CD4-positive, alpha-beta T cell (primary cell): ENCODE measurements at regions not wholly inside any gene's neighbourhood (a gene's known extent, or its start where the extent isn't known, plus 50 kb on each side); places are given as distances from the start of the nearest gene placed in this dataset.

Experiments
- ATAC-seq: fragments of 200-7000 bp; cut with Tn5 transposase; one replicate; pipeline ENCODE4 v1.10.0; 2022; ENCODE audit warnings: mild to moderate bottlenecking; ENCODE audit not compliant: poor library complexity
- CTCF ChIA-PET: fragments of 350-600 bp; sonication (Branson Sonifier 250); formaldehyde crosslinking; loops from one replicate; lab custom pipeline; 2021; ENCODE audit warnings: antibody characterized with exemption, inconsistent platforms; lab: Charles Lee
- POLR2A ChIA-PET: fragments of 350-600 bp; sonication (Branson Sonifier 250); formaldehyde crosslinking; loops from one replicate; lab custom pipeline; 2021; ENCODE audit warnings: antibody characterized with exemption, inconsistent platforms; lab: Charles Lee
- DNase-seq, 14 experiments: peaks; one replicate each; pipeline ENCODE4 v3.0.0-alpha.2; 2013 to 2020; ENCODE audit warnings: mixed read lengths in 2 of 14
- H3K27ac ChIP-seq, 2 donors: one replicate each; pipeline versions ENCODE4 v1.5.1 to v1.7.0; 2013; ENCODE audit warnings: low read length in 2 of 2, low read depth in 1 of 2, mild to moderate bottlenecking in 1 of 2
- H3K27me3 ChIP-seq, 2 experiments: 1 replicate in 1 of 2; 2 replicates in 1 of 2; pipeline versions ENCODE4 v1.6.1 to v1.7.0; 2013; ENCODE audit warnings: low read length in 2 of 2, control low read depth in 1 of 2, mild to moderate bottlenecking in 1 of 2, moderate library complexity in 1 of 2; ENCODE audit not compliant: insufficient read depth in 2 of 2, control insufficient read depth in 1 of 2
- H3K36me3 ChIP-seq: one replicate; pipeline ENCODE4 v1.6.1; 2013; ENCODE audit warnings: low read length, control low read depth; ENCODE audit not compliant: insufficient read depth
- H3K4me1 ChIP-seq: one replicate; pipeline ENCODE4 v1.6.1; 2013; ENCODE audit warnings: low read length, control low read depth; ENCODE audit not compliant: insufficient read depth
- H3K4me3 ChIP-seq: one replicate; pipeline ENCODE4 v1.5.1; 2013; ENCODE audit warnings: mild to moderate bottlenecking, low read length, moderate library complexity
- H3K9me3 ChIP-seq, 2 experiments: 1 replicate in 1 of 2; 2 replicates in 1 of 2; pipeline versions ENCODE4 v1.6.1 to v1.7.0; 2013; ENCODE audit warnings: low read length in 2 of 2, mild to moderate bottlenecking in 2 of 2, control low read depth in 1 of 2, moderate library complexity in 1 of 2; ENCODE audit not compliant: control insufficient read depth in 1 of 2, insufficient read depth in 1 of 2
- H3K27ac Mint-ChIP-seq: one replicate; pipeline ENCODE4 v1.8.0; 2020; ENCODE audit warnings: mixed read lengths
- H3K27me3 Mint-ChIP-seq: one replicate; pipeline ENCODE4 v1.8.0; 2021; ENCODE audit warnings: mixed read lengths
- H3K36me3 Mint-ChIP-seq: one replicate; pipeline ENCODE4 v1.8.0; 2021; ENCODE audit warnings: low read depth, mixed read lengths
- H3K4me1 Mint-ChIP-seq: one replicate; pipeline ENCODE4 v1.8.0; 2021; ENCODE audit warnings: low read depth, mixed read lengths
- H3K4me3 Mint-ChIP-seq: one replicate; pipeline ENCODE4 v1.8.0; 2020; ENCODE audit warnings: mild to moderate bottlenecking, mixed read lengths
- H3K9me3 Mint-ChIP-seq: one replicate; pipeline ENCODE4 v1.8.0; 2020; ENCODE audit warnings: mixed read lengths
- CTCF ChIP-seq: fragments of 200-600 bp; IDR thresholded peaks from one replicate; pipeline ENCODE4 v1.8.0; 2022; ENCODE audit warnings: antibody characterized with exemption, mild to moderate bottlenecking
- intact Hi-C, 2 experiments: fragments of 100-400 bp; cut with DNase I in 1 of 2; cut with micrococcal nuclease in 1 of 2; formaldehyde crosslinking; loops; one replicate each; pipeline versions ENCODE4 v1.15.1 to v1.9.0; 2023 to 2025; cut with DNase I, micrococcal nuclease

GRCh38 chr14:45907782-45908181 lies 654.8 kb upstream of the MIS18BP1 start:
- ATAC-seq (no peak), DNase-seq (no peak)
- Mint-ChIP-seq H3K4me1 (no peaks in the 10 kb centered on the region), H3K9me3 (peaks cover 1% of the 10 kb centered on the region), H3K27me3 (no peaks in the 10 kb centered on the region), H3K27ac (no peak overlapping the region), H3K4me3 (no peak overlapping the region), H3K36me3 (no peaks in the 10 kb centered on the region)
- Histone ChIP-seq H3K27ac (no peak overlapping the region), H3K9me3 (peaks cover 0 to 8% of the 10 kb centered on the region in 2 experiments), H3K27me3 (no peaks in the 10 kb centered on the region), H3K36me3 (no peaks in the 10 kb centered on the region), H3K4me1 (no peaks in the 10 kb centered on the region), H3K4me3 (no peak overlapping the region)
- TF ChIP-seq CTCF = no peak
- ChIA-PET CTCF (no interaction called here), POLR2A (no interaction called here)
- intact Hi-C loops = no loop called here

DNA sequence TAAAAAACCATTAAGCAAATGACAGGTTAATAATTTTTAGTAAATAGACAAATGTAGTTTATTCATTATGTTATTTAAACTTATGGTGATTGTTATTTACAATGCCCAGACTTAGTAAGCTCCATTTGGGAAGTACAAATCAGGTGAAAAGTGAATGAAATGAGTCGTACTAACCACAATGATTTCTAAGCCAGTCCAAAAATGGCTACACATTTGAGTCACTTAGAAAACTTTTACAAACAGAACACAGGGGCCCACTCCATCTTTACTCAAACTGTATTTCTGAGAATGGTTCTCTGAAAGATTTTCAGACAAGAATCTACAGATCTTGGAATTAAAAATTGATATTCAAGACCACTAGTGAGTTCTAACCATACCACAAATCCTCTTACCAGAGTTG lies 653.3 kb upstream of the MIS18BP1 start:
- no peaks in the 10 kb centered on the region for H3K27me3 Mint-ChIP-seq
- TF ChIP-seq CTCF = no peak
- CTCF ChIA-PET = no interaction called here

DNA sequence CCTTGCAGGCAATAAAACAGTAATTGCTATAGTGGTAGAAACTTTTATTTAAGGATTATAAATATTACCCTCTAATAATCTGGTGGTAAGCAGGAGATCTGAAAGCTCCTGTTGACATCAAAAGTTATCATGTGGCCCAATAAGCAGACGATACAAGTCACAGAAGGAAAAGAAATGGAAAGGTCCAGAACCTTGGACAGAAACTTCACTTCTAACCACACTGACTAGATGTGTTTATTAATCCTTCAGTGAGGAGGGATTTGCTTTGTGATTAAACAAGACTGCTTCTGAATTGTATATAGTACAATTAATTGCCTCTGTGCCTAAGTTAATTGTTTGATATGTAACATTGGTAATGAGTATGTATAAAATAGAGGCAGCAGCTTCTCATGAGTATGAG lies 652.7 kb upstream of the MIS18BP1 start:
- intact Hi-C loops = no loop called here

More for the DNA sequence above, 653.3 kb upstream of the MIS18BP1 start:
- H3K4me1 Mint-ChIP-seq = no peaks in the 10 kb centered on the region
- H3K4me3 Mint-ChIP-seq = no peak overlapping the region
- no peak overlapping the region for H3K27ac ChIP-seq
- ATAC-seq = no peak
- no peak overlapping the region for H3K27ac Mint-ChIP-seq
- no peaks in the 10 kb centered on the region for H3K36me3 ChIP-seq
- peaks cover 0 to 8% of the 10 kb centered on the region in 2 experiments for H3K9me3 ChIP-seq
- no peak overlapping the region for H3K4me3 ChIP-seq
- POLR2A ChIA-PET = no interaction called here
- H3K36me3 Mint-ChIP-seq = no peaks in the 10 kb centered on the region
- no peak for DNase-seq
- no peaks in the 10 kb centered on the region for H3K4me1 ChIP-seq
- peaks cover 1% of the 10 kb centered on the region for H3K9me3 Mint-ChIP-seq
- H3K27me3 ChIP-seq = no peaks in the 10 kb centered on the region
- intact Hi-C loops = no loop called here

More for the DNA sequence above, 652.7 kb upstream of the MIS18BP1 start:
- Mint-ChIP-seq H3K36me3 (no peaks in the 10 kb centered on the region), H3K9me3 (peaks cover 1% of the 10 kb centered on the region), H3K4me3 (no peak overlapping the region), H3K4me1 (no peaks in the 10 kb centered on the region), H3K27me3 (no peaks in the 10 kb centered on the region), H3K27ac (no peak overlapping the region)
- peaks cover 0 to 6% of the 10 kb centered on the region in 2 experiments for H3K9me3 ChIP-seq
- H3K36me3 ChIP-seq = no peaks in the 10 kb centered on the region
- ATAC-seq = no peak
- no peak for TF ChIP-seq CTCF
- no peaks in the 10 kb centered on the region for H3K27me3 ChIP-seq
- H3K27ac ChIP-seq = no peak overlapping the region
- ChIA-PET CTCF (no interaction called here), POLR2A (no interaction called here)
- H3K4me3 ChIP-seq = no peak overlapping the region
- H3K4me1 ChIP-seq = no peaks in the 10 kb centered on the region
- DNase-seq = no peak
